H1 (cell line): ENCODE measurements at regions not wholly inside any gene's neighbourhood (a gene's known extent, or its start where the extent isn't known, plus 50 kb on each side); places are given as distances from the start of the nearest gene placed in this dataset.
A peak's percentile ranks its signal among the peaks of the same experiment; 100 is the strongest.

Source experiments
- CTCF ChIA-PET: fragments of 300-600 bp; sonication (Branson Sonifier 250); formaldehyde crosslinking; loops from one replicate; lab custom pipeline; 2021; ENCODE audit not compliant: partially characterized antibody; lab: Charles Lee
- POLR2A ChIA-PET: fragments of 300-600 bp; sonication (Branson Sonifier 250); formaldehyde crosslinking; loops from one replicate; lab custom pipeline; 2021; ENCODE audit warnings: inconsistent platforms; ENCODE audit not compliant: partially characterized antibody; lab: Charles Lee
- DNase-seq, 2 experiments: peaks; one replicate each; pipeline versions ENCODE4 v3.0.0 to v3.0.0-alpha.2; 2010 to 2022; ENCODE audit warnings: low spot score in 2 of 2, low read depth in 1 of 2, mixed read lengths in 1 of 2
- FAIRE-seq: peaks from 2 replicates; lab custom pipeline; 2011; peaks lifted over from hg19 to GRCh38; lab: Jason Lieb, UNC
- H2AFZ ChIP-seq: 2 replicates; pipeline ENCODE4 v1.8.1; 2012; ENCODE audit warnings: low read length, inconsistent platforms
- H2AK5ac ChIP-seq: 2 replicates; pipeline ENCODE4 v1.6.1; 2013; ENCODE audit warnings: low read depth, low read length
- H2BK120ac ChIP-seq: replicated peaks from 2 replicates; pipeline ENCODE3; 2013; ENCODE audit warnings: low read depth, low read length, inconsistent platforms
- H2BK12ac ChIP-seq: 2 replicates; pipeline ENCODE4 v1.6.1; 2013; ENCODE audit warnings: low read depth, low read length
- H2BK15ac ChIP-seq: 2 replicates; pipeline ENCODE4 v1.6.1; 2013; ENCODE audit warnings: low read length
- H2BK20ac ChIP-seq: 2 replicates; pipeline ENCODE4 v1.6.1; 2013; ENCODE audit warnings: low read length
- H2BK5ac ChIP-seq: 2 replicates; pipeline ENCODE4 v1.6.1; 2013; ENCODE audit warnings: low read depth, low read length
- H3K14ac ChIP-seq: 2 replicates; pipeline ENCODE4 v1.6.1; 2013; ENCODE audit warnings: inconsistent platforms; ENCODE audit not compliant: insufficient read length
- H3K18ac ChIP-seq: 2 replicates; pipeline ENCODE4 v1.6.1; 2013; ENCODE audit warnings: low read length; ENCODE audit errors: extremely low read depth
- H3K23ac ChIP-seq: 2 replicates; pipeline ENCODE4 v1.6.1; 2013; ENCODE audit warnings: inconsistent platforms; ENCODE audit not compliant: insufficient read length
- H3K23me2 ChIP-seq: 2 replicates; pipeline ENCODE4 v1.6.1; 2013; ENCODE audit warnings: low read depth, low read length
- H3K27ac ChIP-seq: 2 replicates; pipeline ENCODE4 v1.6.1; 2011; ENCODE audit warnings: low read depth, low read length, inconsistent platforms
- H3K27me3 ChIP-seq, 4 experiments: replicated peaks in 1 of 4; 1 replicate in 1 of 4; 2 replicates in 3 of 4; pipeline versions ENCODE4 v1.6.1 to v1.8.1; 2011 to 2013; ENCODE audit warnings: low read length in 3 of 4, mild to moderate bottlenecking in 3 of 4, inconsistent platforms in 2 of 4, mixed read lengths in 2 of 4, moderate library complexity in 1 of 4; ENCODE audit not compliant: control insufficient read depth in 3 of 4, insufficient read depth in 3 of 4; ENCODE audit errors: extremely low read depth in 1 of 4
- H3K36me3 ChIP-seq, 4 experiments: 2 replicates each; pipeline versions ENCODE4 v1.6.1 to v1.8.1; 2011 to 2013; ENCODE audit warnings: mild to moderate bottlenecking in 4 of 4, low read length in 3 of 4, moderate library complexity in 2 of 4, control low read depth in 1 of 4, inconsistent platforms in 1 of 4; ENCODE audit not compliant: insufficient read depth in 4 of 4, control insufficient read depth in 2 of 4
- H3K4ac ChIP-seq: replicated peaks from 2 replicates; pipeline ENCODE3; 2013; ENCODE audit warnings: low read length, low read depth, mixed read lengths, inconsistent platforms; ENCODE audit not compliant: insufficient read length
- H3K4me1 ChIP-seq, 4 experiments: replicated peaks in 1 of 4; 1 replicate in 1 of 4; 2 replicates in 3 of 4; pipeline versions ENCODE4 v1.6.1 to v1.8.1; 2011 to 2013; ENCODE audit warnings: low read length in 3 of 4, inconsistent platforms in 2 of 4, mixed read lengths in 1 of 4; ENCODE audit not compliant: insufficient read depth in 4 of 4, control insufficient read depth in 3 of 4
- H3K4me2 ChIP-seq, 2 experiments: 2 replicates each; pipeline versions ENCODE4 v1.6.1 to v1.8.1; 2011 to 2013; ENCODE audit warnings: low read depth in 2 of 2, low read length in 2 of 2, control low read depth in 1 of 2, inconsistent platforms in 1 of 2, mild to moderate bottlenecking in 1 of 2; ENCODE audit not compliant: insufficient read depth in 1 of 2
- H3K4me3 ChIP-seq, 4 experiments: fragments of 200-600, 300-600 bp in 1 of 4; sonication (generic), shearing (Covaris generic), sonication (Bioruptor Twin) in 1 of 4; 2 replicates each; pipeline versions ENCODE4 v1.5.1 to v1.8.1; 2011 to 2016; ENCODE audit warnings: low read length in 4 of 4, low read depth in 3 of 4, control low read depth in 2 of 4, inconsistent platforms in 2 of 4, mild to moderate bottlenecking in 2 of 4, mixed read lengths in 1 of 4, moderate library complexity in 1 of 4; ENCODE audit not compliant: insufficient read depth in 2 of 4; ENCODE audit errors: extremely low read depth in 1 of 4
- H3K56ac ChIP-seq: replicated peaks from 2 replicates; pipeline ENCODE3; 2013; ENCODE audit warnings: low read depth, mild to moderate bottlenecking, mixed read lengths, low read length, inconsistent platforms; ENCODE audit not compliant: insufficient read length
- H3K79me1 ChIP-seq: 2 replicates; pipeline ENCODE4 v1.6.1; 2013; ENCODE audit warnings: low read depth, low read length, control low read depth
- H3K79me2 ChIP-seq, 2 experiments: 2 replicates each; pipeline versions ENCODE4 v1.6.1 to v1.8.1; 2012 to 2013; ENCODE audit warnings: low read length in 2 of 2, mild to moderate bottlenecking in 2 of 2, inconsistent platforms in 1 of 2; ENCODE audit not compliant: insufficient read depth in 2 of 2, control insufficient read depth in 1 of 2
- H3K9ac ChIP-seq, 4 experiments: replicated peaks in 1 of 4; 1 replicate in 1 of 4; 2 replicates in 3 of 4; pipeline versions ENCODE4 v1.6.1 to v1.8.1; 2011 to 2013; ENCODE audit warnings: low read depth in 3 of 4, low read length in 3 of 4, control low read depth in 2 of 4, mild to moderate bottlenecking in 2 of 4, moderate library complexity in 2 of 4, inconsistent platforms in 1 of 4; ENCODE audit errors: extremely low read depth in 1 of 4
- H3K9me3 ChIP-seq, 2 experiments: 2 replicates each; pipeline versions ENCODE4 v1.6.1 to v1.8.1; 2012 to 2013; ENCODE audit warnings: mild to moderate bottlenecking in 2 of 2, moderate library complexity in 2 of 2, control low read depth in 1 of 2, inconsistent platforms in 1 of 2, low read depth in 1 of 2, low read length in 1 of 2, mixed read lengths in 1 of 2; ENCODE audit not compliant: insufficient read depth in 2 of 2
- H4K20me1 ChIP-seq, 2 experiments: replicated peaks in 1 of 2; 2 replicates each; pipeline versions ENCODE3 to v1.8.1; 2011 to 2013; ENCODE audit warnings: inconsistent platforms in 2 of 2, low read length in 2 of 2, mild to moderate bottlenecking in 1 of 2; ENCODE audit not compliant: insufficient read depth in 2 of 2, control insufficient read depth in 1 of 2
- H4K5ac ChIP-seq: 2 replicates; pipeline ENCODE4 v1.6.1; 2013; ENCODE audit warnings: low read length, low read depth, mixed read lengths, inconsistent platforms; ENCODE audit not compliant: insufficient read length
- H4K8ac ChIP-seq: 2 replicates; pipeline ENCODE4 v1.8.0; 2013; ENCODE audit warnings: mild to moderate bottlenecking, moderate library complexity, low read length, inconsistent platforms; ENCODE audit not compliant: insufficient read depth; ENCODE audit errors: extremely low read depth
- H4K91ac ChIP-seq: replicated peaks from 2 replicates; pipeline ENCODE3; 2013; ENCODE audit warnings: low read length, mixed read lengths, inconsistent platforms; ENCODE audit not compliant: insufficient read length
- CBX8 ChIP-seq: fragments of 300-800, 300-1000 bp; sonication (generic); IDR thresholded peaks from 2 replicates; pipeline ENCODE4 v1.7.1; 2016; ENCODE audit warnings: low read depth, low read length, borderline replicate concordance
- JUN ChIP-seq: IDR thresholded peaks from 2 replicates; pipeline ENCODE4 v1.6.1; 2011; ENCODE audit warnings: low read depth, mild to moderate bottlenecking, improper control_type of control experiment, low read length
- JUND ChIP-seq: IDR thresholded peaks from 2 replicates; pipeline ENCODE4 v1.6.1; 2011; ENCODE audit warnings: mild to moderate bottlenecking, improper control_type of control experiment, low read length
- TAF7 ChIP-seq: optimal IDR thresholded peaks from 2 replicates; pipeline ENCODE3; 2011; ENCODE audit warnings: low read depth, mild to moderate bottlenecking, inconsistent platforms, low read length, moderate library complexity, borderline replicate concordance
- TEAD4 ChIP-seq: IDR thresholded peaks from 2 replicates; pipeline ENCODE4 v1.6.1; 2012; ENCODE audit warnings: low read depth, low read length, inconsistent platforms, mixed read lengths
- WGBS, 2 experiments: shearing (Covaris generic) in 1 of 2; methylation state at CpG; one replicate each; pipeline versions ENCODE4 v1.1.6 to v1.1.7; 2013 to 2015; ENCODE audit warnings: low lambda C conversion rate in 2 of 2, mixed read lengths in 2 of 2, inconsistent platforms in 1 of 2, low coverage in 1 of 2, missing lambda C conversion rate in 1 of 2; ENCODE audit not compliant: insufficient replicate concordance in 2 of 2, insufficient coverage in 1 of 2, insufficient read length in 1 of 2; ENCODE audit errors: extremely low coverage in 1 of 2, missing lambda C conversion rate in 1 of 2; 5-methylcytosine and 5-hydroxymethylcytosine counted together

- Histone ChIP-seq H3K79me1 (no peaks in the 10 kb centered on the region), H3K4ac (no peak overlapping the region), H3K79me2 (no peaks in the 10 kb centered on the region), H3K27me3 (peaks cover 0 to 8% (median 4%) of the 10 kb centered on the region in 4 experiments; a peak in 4 of 7 replicates), H4K91ac (peak overlapping the region; percentile 57), H4K8ac (no peak overlapping the region), H2BK120ac (peak overlapping the region; percentile 2), H3K4me3 (peak overlapping the region in 1 of 4 experiments; percentile 14; a peak in 1 of 8 replicates), H4K20me1 (no peaks in the 10 kb centered on the region), H3K56ac (no peak overlapping the region), H2AFZ (peak overlapping the region; percentile 72; the same call in 1 of the 2 replicates), H2BK5ac (peak overlapping the region; percentile 4; the same call in 1 of the 2 replicates), H3K23me2 (no peaks in the 10 kb centered on the region), H3K23ac (no peak overlapping the region), H3K27ac (no peak overlapping the region), H3K9me3 (no peaks in the 10 kb centered on the region), H3K9ac (no peak overlapping the region), H2BK12ac (peak overlapping the region; percentile 5), H3K14ac (no peak overlapping the region), H2BK15ac (no peak overlapping the region), H3K18ac (no peak overlapping the region), H3K4me1 (peaks cover 8 to 16% (median 14%) of the 10 kb centered on the region in 4 experiments), H2BK20ac (peak overlapping the region; percentile 91; the same call in 1 of the 2 replicates), H4K5ac (no peak overlapping the region), H3K4me2 (peak overlapping the region in 1 of 2 experiments; percentile 49; a peak in 2 of 4 replicates), H3K36me3 (no peaks in the 10 kb centered on the region), H2AK5ac (no peak overlapping the region; the same call in 1 of the 2 replicates)
- TF ChIP-seq CBX8 (no peak), JUN (no peak), TEAD4 (no peak), TAF7 (no peak), JUND (no peak)
- WGBS, 2 experiments, result 83% methylated on average over 8 of the region's 8 CpGs; no CpG with 5 or more reads in 1 of the 2 experiments
- FAIRE-seq, result no peak
- ChIA-PET CTCF (interaction anchor here (1.1 to 2.1 kb wide), 2 partner anchors 34 to 41 kb away, joined by 3 to 9 read pairs; no protein-coding TSS in a partner anchor), POLR2A (interaction anchor here (0.6 to 1.2 kb wide), 3 partner anchors 10 to 553 kb away, joined by 3 to 5 read pairs (median 5); no protein-coding TSS in a partner anchor)
- no peak for DNase-seq
Observed at GRCh38 chr6:147448775-147449174, 59.7 kb upstream of the SAMD5 start.
